Activated CD4-positive, alpha-beta T cell treated with anti-CD3 and anti-CD28 coated beads, Interleukin-2, amount 10 ng/mL, durations not matched to agents 7 days and 5 days (primary cell): ENCODE measurements at regions not wholly inside any gene's neighbourhood (a gene's known extent, or its start where the extent isn't known, plus 50 kb on each side); places are given as distances from the start of the nearest gene placed in this dataset.

Source experiments
- CTCF ChIA-PET: fragments of 350-600 bp; sonication (Branson Sonifier 250); formaldehyde crosslinking; loops from one replicate; lab custom pipeline; 2021; ENCODE audit warnings: antibody characterized with exemption; lab: Charles Lee
- POLR2A ChIA-PET: fragments of 350-600 bp; sonication (Branson Sonifier 250); formaldehyde crosslinking; loops from one replicate; lab custom pipeline; 2021; ENCODE audit warnings: antibody characterized with exemption; lab: Charles Lee
- DNase-seq: peaks from one replicate; pipeline ENCODE4 v3.0.0-alpha.2; 2020
- H3K27ac Mint-ChIP-seq: one replicate; pipeline ENCODE4 v1.8.0; 2021; ENCODE audit warnings: mild to moderate bottlenecking, moderate library complexity, mixed read lengths
- H3K27me3 Mint-ChIP-seq: one replicate; pipeline ENCODE4 v1.8.0; 2021; ENCODE audit warnings: mixed read lengths
- H3K36me3 Mint-ChIP-seq: one replicate; pipeline ENCODE4 v1.8.0; 2021; ENCODE audit warnings: low read depth, mixed read lengths
- H3K4me1 Mint-ChIP-seq: one replicate; pipeline ENCODE4 v1.8.0; 2021; ENCODE audit warnings: mixed read lengths
- H3K4me3 Mint-ChIP-seq: one replicate; pipeline ENCODE4 v1.8.0; 2021; ENCODE audit warnings: mild to moderate bottlenecking, moderate library complexity, mixed read lengths
- H3K9me3 Mint-ChIP-seq: one replicate; pipeline ENCODE4 v1.8.0; 2021; ENCODE audit warnings: mixed read lengths

GRCh38 chr17:77728474-77728795, 230.1 kb upstream of the TNRC6C start:
- peaks cover 26% of the 10 kb centered on the region for H3K27me3 Mint-ChIP-seq
- H3K4me3 Mint-ChIP-seq, result no peak overlapping the region
- POLR2A ChIA-PET, result no interaction called here
- no peak overlapping the region for H3K27ac Mint-ChIP-seq
- peaks cover 14% of the 10 kb centered on the region for H3K9me3 Mint-ChIP-seq
- CTCF ChIA-PET, result no interaction called here
- no peak for DNase-seq
- peaks cover 3% of the 10 kb centered on the region for H3K36me3 Mint-ChIP-seq
- peaks cover 4% of the 10 kb centered on the region for H3K4me1 Mint-ChIP-seq

- ChIA-PET POLR2A (no interaction called here), CTCF (no interaction called here)
- H3K9me3 Mint-ChIP-seq, result peaks cover 18% of the 10 kb centered on the region
- H3K27ac Mint-ChIP-seq, result no peak overlapping the region
- H3K27me3 Mint-ChIP-seq, result peaks cover 30% of the 10 kb centered on the region
- no peak for DNase-seq
- H3K4me1 Mint-ChIP-seq, result peaks cover 4% of the 10 kb centered on the region
- peaks cover 4% of the 10 kb centered on the region for H3K36me3 Mint-ChIP-seq
- H3K4me3 Mint-ChIP-seq, result no peak overlapping the region
Observed at GRCh38 chr17:77728871-77729270, 229.6 kb upstream of the TNRC6C start.

- ChIA-PET POLR2A (no interaction called here), CTCF (no interaction called here)
- peaks cover 30% of the 10 kb centered on the region for H3K27me3 Mint-ChIP-seq
- H3K9me3 Mint-ChIP-seq, result peaks cover 18% of the 10 kb centered on the region
- DNase-seq, result peak; percentile 1
- no peak overlapping the region for H3K4me3 Mint-ChIP-seq
- H3K27ac Mint-ChIP-seq, result no peak overlapping the region
- H3K4me1 Mint-ChIP-seq, result peaks cover 4% of the 10 kb centered on the region
- peaks cover 4% of the 10 kb centered on the region for H3K36me3 Mint-ChIP-seq
Observed at GRCh38 chr17:77729587-77729986, 228.9 kb upstream of the TNRC6C start.

- H3K27ac Mint-ChIP-seq, result no peak overlapping the region
- H3K4me1 Mint-ChIP-seq, result peaks cover 4% of the 10 kb centered on the region
- ChIA-PET CTCF (no interaction called here), POLR2A (no interaction called here)
- H3K36me3 Mint-ChIP-seq, result peaks cover 4% of the 10 kb centered on the region
- H3K9me3 Mint-ChIP-seq, result peaks cover 18% of the 10 kb centered on the region
- no peak overlapping the region for H3K4me3 Mint-ChIP-seq
- H3K27me3 Mint-ChIP-seq, result peaks cover 30% of the 10 kb centered on the region
- DNase-seq, result no peak
Observed at GRCh38 chr17:77730376-77730775, 228.1 kb upstream of the TNRC6C start.

- Mint-ChIP-seq H3K9me3 (peaks cover 18% of the 10 kb centered on the region), H3K4me1 (no peaks in the 10 kb centered on the region), H3K27ac (no peak overlapping the region), H3K27me3 (peaks cover 32% of the 10 kb centered on the region), H3K4me3 (no peak overlapping the region), H3K36me3 (peaks cover 4% of the 10 kb centered on the region)
- POLR2A ChIA-PET, result no interaction called here
- CTCF ChIA-PET, result no interaction called here
- peak; percentile 2 for DNase-seq
Observed at GRCh38 chr17:77733576-77734296, 224.8 kb upstream of the TNRC6C start.

GRCh38 chr17:77734371-77735080, 224.0 kb upstream of the TNRC6C start:
- Mint-ChIP-seq H3K4me1 (no peaks in the 10 kb centered on the region), H3K9me3 (peaks cover 18% of the 10 kb centered on the region), H3K4me3 (no peak overlapping the region), H3K36me3 (peaks cover 4% of the 10 kb centered on the region), H3K27me3 (peaks cover 30% of the 10 kb centered on the region), H3K27ac (no peak overlapping the region)
- ChIA-PET POLR2A (no interaction called here), CTCF (no interaction called here)
- peak; percentile 4 for DNase-seq

GRCh38 chr17:77735081-77735565, 223.4 kb upstream of the TNRC6C start:
- Mint-ChIP-seq H3K9me3 (peaks cover 18% of the 10 kb centered on the region), H3K36me3 (peaks cover 4% of the 10 kb centered on the region), H3K4me3 (no peak overlapping the region), H3K27me3 (peaks cover 30% of the 10 kb centered on the region), H3K27ac (no peak overlapping the region), H3K4me1 (no peaks in the 10 kb centered on the region)
- CTCF ChIA-PET, result no interaction called here
- POLR2A ChIA-PET, result no interaction called here
- no peak for DNase-seq

GRCh38 chr17:77735566-77736198, 222.8 kb upstream of the TNRC6C start:
- Mint-ChIP-seq H3K4me1 (no peaks in the 10 kb centered on the region), H3K4me3 (no peak overlapping the region), H3K36me3 (peaks cover 4% of the 10 kb centered on the region), H3K9me3 (peaks cover 18% of the 10 kb centered on the region), H3K27ac (no peak overlapping the region), H3K27me3 (peaks cover 27% of the 10 kb centered on the region)
- POLR2A ChIA-PET, result no interaction called here
- CTCF ChIA-PET, result no interaction called here
- no peak for DNase-seq

- peaks cover 18% of the 10 kb centered on the region for H3K9me3 Mint-ChIP-seq
- H3K4me3 Mint-ChIP-seq, result no peak overlapping the region
- H3K27me3 Mint-ChIP-seq, result peaks cover 27% of the 10 kb centered on the region
- DNase-seq, result no peak
- no peak overlapping the region for H3K27ac Mint-ChIP-seq
- no peaks in the 10 kb centered on the region for H3K4me1 Mint-ChIP-seq
- ChIA-PET POLR2A (no interaction called here), CTCF (interaction anchor here (0.6 to 1.0 kb wide), 2 partner anchors 43 to 1336 kb away, joined by 3 to 6 read pairs; no protein-coding TSS in a partner anchor)
- peaks cover 4% of the 10 kb centered on the region for H3K36me3 Mint-ChIP-seq
Observed at GRCh38 chr17:77736199-77736585, 222.3 kb upstream of the TNRC6C start.

GRCh38 chr17:77736721-77737120, 221.8 kb upstream of the TNRC6C start:
- H3K36me3 Mint-ChIP-seq, result peaks cover 4% of the 10 kb centered on the region
- H3K4me1 Mint-ChIP-seq, result no peaks in the 10 kb centered on the region
- DNase-seq, result no peak
- POLR2A ChIA-PET, result no interaction called here
- no peak overlapping the region for H3K4me3 Mint-ChIP-seq
- no peak overlapping the region for H3K27ac Mint-ChIP-seq
- H3K27me3 Mint-ChIP-seq, result peaks cover 26% of the 10 kb centered on the region
- peaks cover 18% of the 10 kb centered on the region for H3K9me3 Mint-ChIP-seq
- CTCF ChIA-PET, result interaction anchor here (0.6 to 1.0 kb wide), 3 partner anchors 44 to 1335 kb away, joined by 3 to 6 read pairs (median 3); no protein-coding TSS in a partner anchor

GRCh38 chr17:77737442-77738265, 220.8 kb upstream of the TNRC6C start:
- CTCF ChIA-PET, result interaction anchor here (0.6 to 1.0 kb wide), 2 partner anchors 45 to 189 kb away, joined by 3 read pairs; no protein-coding TSS in a partner anchor
- Mint-ChIP-seq H3K27ac (no peak overlapping the region), H3K4me3 (no peak overlapping the region), H3K4me1 (no peaks in the 10 kb centered on the region), H3K9me3 (peaks cover 12% of the 10 kb centered on the region), H3K36me3 (peaks cover 3% of the 10 kb centered on the region), H3K27me3 (peaks cover 17% of the 10 kb centered on the region)
- no peak for DNase-seq
- POLR2A ChIA-PET, result no interaction called here

GRCh38 chr17:77738751-77739531, 219.6 kb upstream of the TNRC6C start:
- no peak for DNase-seq
- CTCF ChIA-PET, result interaction anchor here (1.1 kb wide), 1 partner anchor 10 kb away, joined by 4 read pairs; no protein-coding TSS in a partner anchor

More at GRCh38 chr17:77738751-77739531, 219.6 kb upstream of the TNRC6C start:
- Mint-ChIP-seq H3K27me3 (peaks cover 6% of the 10 kb centered on the region), H3K36me3 (no peaks in the 10 kb centered on the region), H3K9me3 (no peaks in the 10 kb centered on the region), H3K27ac (no peak overlapping the region), H3K4me3 (no peak overlapping the region), H3K4me1 (no peaks in the 10 kb centered on the region)
- POLR2A ChIA-PET, result no interaction called here
